Erythroblast (primary cell): ENCODE measurements at regions not wholly inside any gene's neighbourhood (a gene's known extent, or its start where the extent isn't known, plus 50 kb on each side); places are given as distances from the start of the nearest gene placed in this dataset.

Source experiments
- GATA1 ChIP-seq: IDR thresholded peaks from 2 replicates; pipeline ENCODE4 v1.6.1; 2011; ENCODE audit warnings: low read depth, mild to moderate bottlenecking, control low read depth, low read length, moderate library complexity
- POLR2A ChIP-seq: IDR thresholded peaks from 2 replicates; pipeline ENCODE4 v1.6.1; 2011; ENCODE audit warnings: mild to moderate bottlenecking, low read length

DNA sequence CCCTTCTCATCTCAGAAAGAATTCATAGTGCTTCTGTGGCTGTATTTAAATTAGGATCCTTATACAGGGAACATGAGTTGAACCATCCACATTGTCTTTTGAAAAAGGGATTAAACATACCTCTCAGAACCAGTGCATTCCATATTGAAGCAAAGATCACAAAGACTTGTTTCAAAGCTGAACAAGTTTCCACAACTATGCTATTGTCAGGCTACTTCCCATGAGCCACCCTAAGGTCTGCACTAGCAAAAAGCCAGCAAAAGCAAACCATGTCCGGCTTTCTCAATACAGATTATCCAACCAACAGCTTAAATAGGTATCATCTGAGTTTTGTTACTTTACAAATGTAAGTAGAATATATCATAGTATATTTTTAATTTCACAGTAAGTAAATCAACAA is 78.1 kb downstream of the SCG2 start:
- TF ChIP-seq POLR2A (no peak), GATA1 (no peak)
